Adrenal gland (tissue), 9 donors: ENCODE measurements at regions not wholly inside any gene's neighbourhood (a gene's known extent, or its start where the extent isn't known, plus 50 kb on each side); places are given as distances from the start of the nearest gene placed in this dataset.

Experiments used
- DNase-seq, 7 donors: peaks; one replicate each; pipeline ENCODE4 v3.0.0-alpha.2; 2019 to 2020
- H3K27ac ChIP-seq, 5 donors: fragments of 200-600 bp; sonication (generic) in 4 of 5; 1 replicate in 3 of 5; 2 replicates in 2 of 5; pipeline versions ENCODE4 v1.5.1 to v1.8.0; 2016 to 2020; ENCODE audit warnings: mild to moderate bottlenecking in 1 of 5
- H3K27me3 ChIP-seq: fragments of 200-600 bp; 2 replicates; pipeline ENCODE4 v1.8.0; 2021
- H3K36me3 ChIP-seq, 2 donors: fragments of 200-600 bp; replicated peaks in 1 of 2; 1 replicate in 1 of 2; 2 replicates in 1 of 2; pipeline versions ENCODE4 v1.5.1 to v1.8.0; 2018 to 2022
- H3K4me1 ChIP-seq, 2 donors: fragments of 200-600 bp; replicated peaks in 1 of 2; 1 replicate in 1 of 2; 2 replicates in 1 of 2; pipeline versions ENCODE4 v1.5.1 to v1.8.0; 2018 to 2021
- H3K4me3 ChIP-seq, 4 donors: fragments of 200-600 bp; sonication (generic) in 3 of 4; one replicate each; pipeline ENCODE4 v1.5.1; 2016 to 2018
- H3K9me3 ChIP-seq, 3 donors: fragments of 200-600 bp; sonication (generic) in 1 of 3; replicated peaks in 1 of 3; 1 replicate in 2 of 3; 2 replicates in 1 of 3; pipeline versions ENCODE4 v1.5.1 to v1.8.0; 2016 to 2021
- CTCF ChIP-seq, 6 experiments: fragments of 450-650 bp in 4 of 6; fragments of 200-600 bp in 2 of 6; sonication (generic) in 1 of 6; IDR thresholded peaks; 1 replicate in 5 of 6; 2 replicates in 1 of 6; pipeline versions ENCODE4 v1.5.1 to v1.8.0; 2016 to 2021; ENCODE audit warnings: antibody characterized with exemption in 6 of 6, mild to moderate bottlenecking in 2 of 6, moderate library complexity in 1 of 6
- POLR2A ChIP-seq, 2 donors: fragments of 450-650 bp; IDR thresholded peaks; one replicate each; pipeline ENCODE4 v1.6.1; 2017; ENCODE audit warnings: antibody characterized with exemption in 2 of 2, mild to moderate bottlenecking in 2 of 2, moderate library complexity in 1 of 2
- WGBS, 4 donors: extraction: QIAGEN DNeasy Blood & Tissue Kit in 2 of 4; methylation state at CpG; one replicate each; pipeline versions ENCODE4 v1.1.5 to v1.1.7; 2013 to 2017; 5-methylcytosine and 5-hydroxymethylcytosine counted together
- intact Hi-C, 2 donors: fragments of 100-400 bp; cut with DNase I; formaldehyde crosslinking; loops; one replicate each; pipeline versions ENCODE4 v1.14.1 to v1.15.0; 2022 to 2023
- donor health status: healthy with polysubstance abuse.
- donor health status: Bipolar disorder and iron deficiency.
- donor health status: DM: yes; HTN: yes; CAD: no.
- donor health status: DM: no; HTN: no; CAD: no.
- donor health status: DM: no; HTN: no; CAD: no.

- Histone ChIP-seq H3K9me3 (no peaks in the 10 kb centered on the region), H3K36me3 (no peaks in the 10 kb centered on the region), H3K27me3 (no peaks in the 10 kb centered on the region), H3K4me3 (no peak overlapping the region), H3K27ac (no peak overlapping the region), H3K4me1 (no peaks in the 10 kb centered on the region)
- intact Hi-C loops: no loop called here
- 69 to 86% (median 75%) methylated on average over 2 of the region's 2 CpGs for WGBS, 4 donors
- DNase-seq: no peak
- TF ChIP-seq CTCF (IDR thresholded peaks at IDR 0.05): no peak
- no peak for TF ChIP-seq POLR2A (IDR thresholded peaks at IDR 0.05)
Measured at GRCh38 chr10:53749439-53749838, 976.9 kb upstream of the MBL2 start.

- Histone ChIP-seq H3K27ac (no peak overlapping the region), H3K4me1 (no peaks in the 10 kb centered on the region), H3K4me3 (no peak overlapping the region), H3K36me3 (no peaks in the 10 kb centered on the region), H3K9me3 (no peaks in the 10 kb centered on the region), H3K27me3 (no peaks in the 10 kb centered on the region)
- DNase-seq: no peak
- no peak for TF ChIP-seq CTCF (IDR thresholded peaks at IDR 0.05)
- TF ChIP-seq POLR2A (IDR thresholded peaks at IDR 0.05): no peak
- intact Hi-C loops: no loop called here
- 86 to 100% (median 97%) methylated on average over 1 of the region's 1 CpG for WGBS, 4 donors
Measured at GRCh38 chr10:53748319-53748718, 975.7 kb upstream of the MBL2 start.

- no peak for DNase-seq
- Histone ChIP-seq H3K27me3 (no peaks in the 10 kb centered on the region), H3K36me3 (no peaks in the 10 kb centered on the region), H3K4me3 (no peak overlapping the region), H3K4me1 (no peaks in the 10 kb centered on the region), H3K27ac (no peak overlapping the region), H3K9me3 (no peaks in the 10 kb centered on the region)
- intact Hi-C loops: no loop called here
- TF ChIP-seq CTCF (IDR thresholded peaks at IDR 0.05) (no peak), POLR2A (IDR thresholded peaks at IDR 0.05) (no peak)
Measured at GRCh38 chr10:53744746-53745145, 972.2 kb upstream of the MBL2 start.

GRCh38 chr10:53744176-53744575 is 971.6 kb upstream of the MBL2 start:
- H3K4me3 ChIP-seq: no peak overlapping the region
- no peaks in the 10 kb centered on the region for H3K9me3 ChIP-seq
- 80 to 92% (median 89%) methylated on average over 2 of the region's 2 CpGs for WGBS, 4 donors
- DNase-seq: no peak
- intact Hi-C loops: no loop called here
- no peak overlapping the region for H3K27ac ChIP-seq
- H3K4me1 ChIP-seq: no peaks in the 10 kb centered on the region
- no peaks in the 10 kb centered on the region for H3K27me3 ChIP-seq
- H3K36me3 ChIP-seq: no peaks in the 10 kb centered on the region
- TF ChIP-seq POLR2A (IDR thresholded peaks at IDR 0.05): no peak
- no peak for TF ChIP-seq CTCF (IDR thresholded peaks at IDR 0.05)
